NCI-H2107 (cell line): ENCODE measurements at regions not wholly inside any gene's neighbourhood (a gene's known extent, or its start where the extent isn't known, plus 50 kb on each side); places are given as distances from the start of the nearest gene placed in this dataset.

Experiments
- DNase-seq: peaks from one replicate; lab custom pipeline; 2025; lab: John Stamatoyannopoulos, UW

DNA sequence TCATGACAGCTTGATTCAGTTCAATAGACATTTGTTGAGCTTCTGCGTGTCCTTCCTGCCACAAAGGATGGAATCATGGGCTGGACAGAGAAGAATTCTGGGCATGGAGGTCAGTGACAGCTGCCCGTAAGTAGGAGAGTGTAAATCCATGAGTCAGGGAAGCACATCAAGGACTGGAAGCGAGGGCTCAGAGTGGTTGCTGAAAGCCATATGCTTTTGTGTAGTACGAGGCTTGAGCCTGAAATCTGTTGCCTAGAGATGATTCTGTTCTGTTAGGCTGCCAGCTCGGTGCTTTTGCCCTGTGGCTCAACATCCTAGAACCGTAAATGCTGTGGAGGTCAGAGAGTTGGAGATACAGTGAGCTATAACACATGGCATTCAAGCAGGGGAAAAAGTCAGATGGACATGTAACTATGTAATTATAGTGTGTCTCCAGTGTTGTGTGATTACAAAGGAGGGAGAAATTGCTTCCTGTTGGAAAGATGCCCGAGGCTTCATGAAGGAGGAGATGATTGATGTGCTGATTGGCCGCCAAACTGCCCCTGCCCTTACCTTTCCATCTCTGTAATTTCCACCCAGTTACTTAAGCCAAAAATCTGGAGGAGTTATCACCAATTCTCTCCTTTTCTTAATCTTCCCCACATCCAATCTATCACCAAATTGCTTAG lies 92.8 kb upstream of the CACNA1E start:
- DNase-seq: peak; percentile 56

DNA sequence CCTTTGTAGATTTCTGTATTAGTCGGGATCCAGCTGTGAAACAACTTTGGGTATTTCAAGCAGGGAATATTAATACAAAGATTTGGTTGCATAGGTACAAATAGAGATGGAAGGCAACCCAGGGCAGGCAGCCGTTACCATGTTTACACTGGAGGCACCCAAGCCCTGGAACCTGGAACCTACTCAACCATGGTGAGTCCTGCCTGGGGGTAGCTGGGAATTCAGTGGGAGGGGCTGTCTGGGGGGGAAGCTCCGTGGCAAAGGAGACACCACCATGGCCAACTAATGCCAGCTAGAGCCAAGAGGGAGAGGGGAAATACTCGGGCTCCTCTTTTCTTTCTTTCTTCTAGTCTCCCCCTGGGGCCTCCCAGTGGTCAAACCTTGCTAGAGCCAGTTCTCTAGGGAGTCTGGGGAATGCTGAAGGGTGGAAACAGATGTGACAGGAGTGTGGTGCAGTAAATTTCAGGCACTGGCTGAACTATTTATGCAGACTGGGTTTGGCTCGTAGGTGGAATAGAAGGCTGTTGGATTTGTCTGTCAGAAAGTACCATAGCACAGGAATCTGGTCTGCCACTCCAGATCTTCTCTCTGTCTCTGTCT lies 91.9 kb upstream of the CACNA1E start:
- DNase-seq: no peak

DNA sequence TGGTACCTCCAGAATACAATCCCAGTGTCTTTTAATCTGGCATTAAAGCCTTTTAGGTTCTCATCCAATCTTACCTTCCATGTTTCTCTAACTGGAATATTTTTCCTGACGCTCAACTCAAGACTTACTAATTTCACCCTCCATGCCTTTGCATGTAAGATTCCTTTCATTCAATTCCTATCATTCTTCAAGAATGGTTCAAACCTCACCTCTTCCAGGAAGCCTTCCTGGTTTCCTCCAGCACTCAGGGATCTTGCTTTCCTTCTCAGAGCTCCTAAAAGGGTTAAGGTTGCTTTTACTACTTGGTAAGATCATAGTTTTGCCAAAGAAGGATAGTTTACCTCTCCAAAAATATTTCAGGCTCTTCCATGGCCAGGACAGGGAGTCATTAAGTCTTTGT lies 91.2 kb upstream of the CACNA1E start:
- DNase-seq: no peak

DNA sequence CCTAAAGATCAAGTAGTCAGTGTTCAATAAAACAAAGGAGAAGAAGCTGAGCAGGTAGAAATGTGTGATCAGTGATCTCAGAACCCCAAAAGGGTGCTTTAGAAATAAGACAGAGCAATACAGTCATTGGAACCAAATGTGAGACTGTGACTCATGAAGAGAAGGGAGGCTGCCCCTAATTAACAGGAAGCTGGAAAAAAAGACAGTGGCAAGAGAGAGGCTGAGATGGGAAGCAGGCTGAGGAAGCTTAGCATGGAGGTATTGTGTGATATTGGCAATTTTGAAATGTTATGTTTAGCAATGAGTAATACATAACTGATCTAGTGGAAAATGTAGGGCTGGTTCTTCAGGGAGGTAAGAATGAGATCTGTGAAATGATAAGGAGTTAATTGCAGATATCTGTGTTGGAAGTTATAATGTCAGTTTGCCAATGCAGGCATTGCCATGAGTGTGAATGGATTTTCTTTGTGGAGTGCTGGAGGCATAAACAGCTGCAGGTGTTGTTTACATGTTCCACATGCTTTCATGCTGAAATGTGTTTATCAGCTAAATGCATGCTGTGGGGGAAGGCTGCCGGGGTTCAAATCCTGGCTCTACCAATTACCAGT lies 90.6 kb upstream of the CACNA1E start:
- no peak for DNase-seq

DNA sequence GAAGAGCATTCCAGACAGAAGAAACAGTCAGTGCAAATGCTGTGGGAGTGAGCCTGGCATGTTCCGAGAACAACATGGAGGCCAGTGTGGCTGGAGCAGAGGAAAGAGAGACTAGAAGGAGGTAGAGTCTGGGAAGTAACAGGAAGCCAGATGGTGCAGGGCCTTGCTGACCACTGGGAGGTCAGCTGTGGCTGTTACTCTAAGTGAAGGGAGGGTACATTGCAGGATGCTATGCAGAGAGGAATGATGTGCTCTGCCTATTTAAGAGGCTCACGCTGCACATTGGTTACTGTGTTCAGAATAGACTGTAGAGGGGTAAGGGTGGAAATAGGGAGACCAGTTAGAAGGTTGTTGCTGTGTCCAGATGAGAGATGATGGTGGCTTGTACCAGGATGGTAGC lies 88.6 kb upstream of the CACNA1E start:
- DNase-seq: no peak

DNA sequence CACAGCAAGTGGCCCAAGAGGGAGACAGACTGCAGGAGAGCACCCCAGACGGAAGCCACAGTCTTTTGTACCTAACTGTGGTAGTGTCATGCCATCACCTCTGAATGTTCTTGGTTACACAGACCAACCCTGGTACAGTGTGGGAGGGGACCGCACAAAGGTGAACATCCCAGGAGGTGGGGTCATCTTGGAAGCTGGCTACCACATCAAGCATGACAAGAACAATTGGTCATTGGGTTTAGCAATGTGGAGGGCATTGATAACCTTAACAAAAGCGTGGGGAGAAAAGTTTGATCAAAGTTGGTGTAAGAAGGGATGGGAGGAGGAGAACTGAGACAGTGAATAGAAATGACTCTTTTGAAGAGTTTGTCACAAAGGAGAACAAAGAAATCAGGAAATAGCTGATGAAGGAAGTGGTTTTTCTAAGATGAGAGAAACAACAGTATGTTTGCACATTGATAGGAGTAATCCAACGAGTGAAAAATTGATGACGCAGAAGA lies 87.1 kb upstream of the CACNA1E start:
- no peak for DNase-seq

DNA sequence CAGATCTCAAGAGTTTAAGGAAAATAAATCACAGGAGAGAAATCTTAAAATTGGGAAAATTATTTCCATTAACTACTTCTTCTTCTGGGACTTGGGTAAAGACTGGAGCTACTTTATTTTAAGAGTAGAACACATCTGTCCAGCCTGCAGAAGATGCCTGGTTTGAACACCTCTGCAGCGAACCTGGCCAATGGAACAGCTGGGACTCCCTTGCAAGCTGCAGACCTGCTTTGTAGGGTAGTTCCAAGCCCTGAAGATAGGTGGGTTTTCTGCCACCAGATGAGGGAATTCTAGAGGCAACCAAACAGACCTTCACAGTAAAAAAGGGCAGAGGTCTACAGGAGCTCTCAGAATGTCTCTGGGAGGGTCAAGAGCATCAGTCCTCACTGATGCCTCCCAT lies 86.5 kb upstream of the CACNA1E start:
- no peak for DNase-seq

DNA sequence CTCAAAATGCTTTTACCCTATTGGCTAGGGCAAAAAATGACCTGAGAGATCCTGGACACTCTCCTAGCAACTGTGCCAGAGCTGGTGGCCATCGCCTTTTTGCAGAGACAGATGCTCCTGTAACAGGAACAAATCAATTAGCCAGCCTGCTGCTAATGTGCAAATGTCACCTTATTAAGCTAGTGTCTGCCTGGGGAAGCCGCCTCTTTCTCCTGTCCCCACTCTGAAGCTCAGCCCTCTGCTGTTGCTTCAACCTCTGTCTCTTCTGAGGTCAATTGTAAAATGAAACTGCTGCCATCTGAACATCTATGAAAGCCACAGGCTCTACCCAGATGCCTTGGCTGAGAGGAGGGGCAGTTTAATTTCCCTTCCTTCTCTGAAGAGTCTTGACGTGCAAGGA lies 85.5 kb upstream of the CACNA1E start:
- DNase-seq: no peak

DNA sequence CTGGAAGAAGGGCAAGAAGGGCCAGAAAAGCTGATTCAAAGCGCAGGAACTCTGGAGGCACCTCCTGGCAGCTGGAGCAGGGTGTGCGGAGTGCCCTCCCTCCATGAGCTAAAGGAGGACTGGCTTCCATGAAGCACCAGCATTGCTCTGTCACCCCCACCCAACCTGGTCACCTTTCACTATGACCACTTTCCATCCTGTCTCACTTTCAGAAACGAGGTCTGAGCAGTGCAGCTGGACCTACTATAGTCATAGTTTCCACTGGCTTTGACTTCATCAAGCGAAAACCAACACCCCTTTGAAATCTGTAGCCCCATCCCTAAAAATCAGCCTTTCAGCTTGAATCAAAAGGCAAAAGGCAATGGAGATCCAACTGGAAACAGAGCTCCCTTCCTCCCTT lies 84.8 kb upstream of the CACNA1E start:
- no peak for DNase-seq

DNA sequence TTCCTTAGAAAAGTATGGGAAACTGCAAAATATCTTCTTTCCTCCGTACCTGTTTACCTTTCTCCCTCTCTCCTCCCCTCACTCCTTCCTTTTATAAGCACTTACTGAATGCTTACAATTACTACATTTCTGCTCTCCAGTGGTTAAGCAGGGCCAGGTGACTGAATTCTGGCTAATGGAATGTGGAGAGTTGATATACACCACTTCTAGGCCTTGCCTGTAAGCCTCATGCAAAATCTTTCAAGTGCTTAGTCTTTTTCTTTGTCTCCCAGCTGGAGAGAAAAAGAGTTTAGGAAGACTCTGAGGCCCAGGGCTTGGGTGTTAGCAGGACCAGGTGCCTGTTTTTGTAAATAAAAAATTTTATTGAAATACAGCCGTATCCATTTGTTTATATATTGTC lies 77.7 kb upstream of the CACNA1E start:
- DNase-seq: no peak

DNA sequence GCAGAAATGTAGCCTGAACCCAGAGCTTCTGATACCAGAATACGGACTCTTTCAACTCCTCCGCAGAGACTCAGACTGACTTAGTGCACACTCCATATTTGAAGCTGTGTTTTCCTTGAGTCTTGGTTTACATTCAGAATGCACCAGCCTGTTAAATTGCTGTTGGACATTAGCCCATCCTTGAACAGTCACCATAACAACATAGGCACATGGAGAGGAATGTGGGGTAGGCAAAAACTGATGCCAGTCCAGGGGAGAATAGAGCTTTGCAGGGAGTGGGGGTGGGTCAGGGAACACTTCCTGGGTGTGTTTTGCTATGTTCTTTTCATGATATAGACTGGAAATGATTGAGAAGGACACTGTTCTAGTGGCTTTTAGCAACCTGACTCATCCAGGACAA lies 76.3 kb upstream of the CACNA1E start:
- no peak for DNase-seq

DNA sequence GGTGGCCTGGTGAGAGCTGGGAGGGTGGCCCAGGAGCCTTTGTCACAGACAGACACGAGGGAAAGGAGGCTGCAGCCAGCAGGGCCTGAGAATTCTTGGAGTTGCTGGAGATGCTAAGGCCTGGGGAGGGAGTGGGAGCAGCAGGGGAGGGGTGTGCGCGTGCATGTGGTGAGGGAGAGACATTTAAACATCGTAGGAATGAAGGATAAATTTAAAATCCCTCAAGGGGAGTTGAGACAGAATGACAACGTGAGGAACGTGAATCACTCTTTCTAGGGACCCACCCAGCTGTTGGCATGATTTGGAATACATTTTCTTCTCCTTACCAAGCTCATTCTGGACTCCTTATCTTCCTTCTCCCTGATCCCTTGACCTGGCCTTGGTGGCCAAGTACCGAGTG lies 73.3 kb upstream of the CACNA1E start:
- DNase-seq: no peak

DNA sequence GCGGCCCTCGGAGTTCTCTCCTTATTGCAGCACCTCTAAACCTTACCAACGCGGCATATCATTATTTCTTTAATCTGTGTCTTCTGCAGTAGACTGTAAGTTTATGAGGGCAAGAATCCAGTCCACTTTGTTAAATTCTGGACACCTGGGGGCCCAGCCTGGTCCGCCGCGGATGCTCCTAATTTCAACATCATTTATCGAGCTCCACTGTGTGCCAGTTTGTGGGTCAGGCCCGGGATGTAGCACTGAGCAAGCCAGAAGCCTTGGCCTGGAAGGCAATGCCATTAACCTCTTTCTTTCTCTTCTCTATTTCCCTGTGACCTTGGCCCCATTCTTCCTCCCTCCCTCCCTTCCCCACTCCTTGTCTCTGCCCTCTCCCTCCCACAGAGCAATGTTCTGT lies 70.6 kb upstream of the CACNA1E start:
- no peak for DNase-seq

DNA sequence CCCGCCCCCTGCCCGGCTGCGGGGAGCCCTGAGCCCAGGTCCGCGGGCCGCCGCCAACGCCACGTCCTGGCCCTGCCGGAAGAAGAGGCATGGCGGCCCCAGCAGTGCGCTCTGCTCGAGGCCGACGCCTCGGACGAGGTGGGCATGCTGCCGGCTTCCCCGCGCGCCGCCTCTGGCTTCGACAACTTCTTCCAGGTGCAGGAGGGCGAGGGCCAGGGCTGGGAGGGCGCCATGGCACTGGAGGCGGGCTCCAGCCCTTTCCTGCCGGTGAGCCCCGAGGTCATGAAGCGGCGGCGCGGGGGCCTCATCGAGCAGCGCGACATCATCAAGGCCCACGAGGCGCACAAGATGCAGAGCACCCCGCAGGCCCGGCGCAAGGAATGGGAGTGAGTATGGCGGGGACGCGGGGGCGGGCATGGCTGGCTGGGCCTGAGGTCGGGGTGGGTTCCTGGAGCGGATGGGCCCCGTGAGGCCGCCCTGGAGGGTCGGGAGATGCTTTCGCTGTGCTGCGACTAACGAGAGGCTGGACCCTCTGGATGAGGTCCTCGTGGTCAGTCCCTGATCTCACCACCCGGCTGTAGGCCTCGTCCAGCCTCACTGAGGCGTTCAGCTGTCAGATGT lies 70.0 kb upstream of the CACNA1E start:
- DNase-seq: no peak

DNA sequence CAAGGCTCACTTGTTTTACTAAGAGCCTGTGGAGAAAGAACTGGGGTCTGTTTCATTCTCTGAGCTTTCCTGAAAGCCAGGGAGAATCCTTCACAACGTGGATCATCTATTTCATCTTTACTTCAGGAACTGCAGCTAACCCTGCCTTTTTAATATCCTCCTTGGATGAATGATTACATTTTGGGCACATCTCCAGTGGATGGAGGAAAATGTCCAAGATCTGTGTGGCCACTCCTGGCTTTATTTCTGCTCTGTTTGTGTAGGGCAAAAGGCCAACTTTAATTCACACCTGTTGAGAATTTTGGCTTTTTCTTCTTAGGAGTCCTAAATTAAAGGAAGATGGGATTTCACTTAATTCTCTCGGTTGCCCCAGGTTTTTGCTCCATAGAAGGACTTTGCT lies 69.5 kb upstream of the CACNA1E start:
- no peak for DNase-seq

DNA sequence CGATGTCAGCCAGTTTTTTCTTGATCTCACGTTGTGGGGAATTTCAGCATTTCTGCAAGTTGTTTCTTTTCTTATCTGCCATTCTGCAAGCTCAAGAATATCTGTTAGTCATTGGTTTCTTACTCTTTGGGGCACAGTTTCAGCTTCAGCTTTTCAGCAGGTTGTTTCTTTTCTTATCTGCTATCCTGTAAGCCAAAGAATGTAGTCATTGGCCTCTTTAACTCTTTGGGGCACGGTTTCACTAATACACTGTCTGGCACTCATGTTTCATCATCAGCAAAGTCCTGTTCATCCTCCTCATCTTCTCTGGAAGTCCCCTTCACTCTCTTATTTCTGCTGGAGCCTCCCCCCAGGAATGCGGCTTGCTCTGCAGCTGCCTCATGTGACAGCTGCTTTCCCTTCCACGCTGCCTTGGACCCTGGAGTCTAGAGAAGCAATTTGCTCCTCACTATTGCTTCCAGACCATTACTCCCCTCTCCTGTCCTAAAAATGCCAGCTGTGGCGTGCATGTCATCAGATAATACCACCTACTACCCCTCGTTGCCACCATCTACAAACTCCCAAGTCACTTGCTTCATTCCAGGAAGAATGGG lies 67.0 kb upstream of the CACNA1E start:
- DNase-seq: no peak

DNA sequence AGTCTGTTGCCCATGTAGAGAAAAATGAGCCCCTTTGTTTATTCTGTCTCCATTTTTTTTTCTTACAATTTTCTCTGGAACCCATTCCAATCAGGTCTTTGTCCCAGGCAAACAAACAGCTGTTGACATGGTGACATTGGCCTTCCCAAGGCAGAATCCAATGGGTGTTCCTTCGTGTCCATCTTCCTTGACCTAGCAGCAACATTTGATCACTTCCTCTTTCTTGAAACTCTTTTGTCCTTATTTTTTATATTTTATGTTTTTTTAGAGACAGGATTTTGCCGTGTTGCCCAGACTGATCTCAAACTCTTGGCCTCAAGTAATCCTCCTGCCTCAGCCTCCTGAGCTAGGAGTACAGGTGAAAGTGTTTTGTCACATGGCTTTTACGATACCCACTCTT lies 65.4 kb upstream of the CACNA1E start:
- no peak for DNase-seq

DNA sequence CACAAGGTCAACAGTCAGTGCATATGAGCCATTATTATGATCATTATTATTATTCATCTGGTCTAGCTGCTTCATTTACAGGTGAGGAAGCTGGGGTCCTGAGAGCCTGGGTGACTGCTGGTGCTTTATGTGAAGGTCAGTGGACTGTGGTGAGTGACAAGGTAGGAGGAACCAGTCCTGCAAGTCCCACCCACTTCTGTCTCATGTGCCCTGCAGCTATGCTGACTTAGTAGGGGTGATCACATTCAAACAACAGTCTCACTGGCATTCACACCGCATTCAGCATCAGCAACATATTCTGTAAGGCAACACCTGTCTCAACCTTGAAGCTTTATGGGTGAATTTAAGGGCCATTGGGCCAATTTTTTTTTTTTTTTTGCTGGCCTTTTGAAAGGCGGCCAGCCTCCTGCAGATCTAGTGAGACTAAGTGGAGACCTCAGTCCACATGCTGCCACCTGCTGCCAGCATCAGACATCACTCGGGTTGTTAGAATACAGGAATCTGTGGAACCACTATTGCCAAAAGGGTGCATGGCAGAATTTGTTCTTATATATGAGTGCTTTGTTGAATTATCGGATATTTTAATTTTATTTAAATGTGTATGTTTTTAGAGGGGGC lies 59.9 kb upstream of the CACNA1E start:
- DNase-seq: peak; percentile 59

DNA sequence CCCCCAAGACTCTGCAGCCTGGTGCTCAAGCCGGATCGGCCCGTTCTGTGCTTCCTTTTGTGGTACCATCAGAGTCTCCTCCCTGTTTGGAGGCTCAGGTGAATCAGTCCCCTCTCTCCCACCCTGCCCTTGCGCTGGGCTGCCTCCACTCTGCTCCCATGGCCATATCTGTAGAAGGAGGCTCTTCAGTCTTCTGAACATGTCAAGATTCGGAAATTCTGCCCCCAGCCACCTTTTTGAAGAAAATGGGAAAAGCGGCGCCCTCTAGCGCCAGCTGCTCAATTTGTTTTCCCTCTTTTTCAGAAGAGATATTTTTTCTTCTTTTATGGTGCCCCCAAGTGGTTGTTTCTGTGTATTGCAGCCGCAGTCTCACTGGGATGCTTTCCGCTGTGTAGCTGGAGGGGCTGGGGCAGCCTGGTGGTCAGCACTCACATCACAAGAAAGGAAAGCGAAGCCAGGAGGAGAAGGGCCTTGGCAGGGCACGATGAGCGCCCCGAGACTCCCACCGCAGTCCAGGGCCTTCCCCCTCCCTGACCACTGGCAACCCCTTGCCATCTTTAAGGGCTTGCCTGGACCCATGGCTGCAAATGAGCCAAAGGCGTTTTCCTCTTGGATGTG lies 58.4 kb upstream of the CACNA1E start:
- peak; percentile 88 for DNase-seq

DNA sequence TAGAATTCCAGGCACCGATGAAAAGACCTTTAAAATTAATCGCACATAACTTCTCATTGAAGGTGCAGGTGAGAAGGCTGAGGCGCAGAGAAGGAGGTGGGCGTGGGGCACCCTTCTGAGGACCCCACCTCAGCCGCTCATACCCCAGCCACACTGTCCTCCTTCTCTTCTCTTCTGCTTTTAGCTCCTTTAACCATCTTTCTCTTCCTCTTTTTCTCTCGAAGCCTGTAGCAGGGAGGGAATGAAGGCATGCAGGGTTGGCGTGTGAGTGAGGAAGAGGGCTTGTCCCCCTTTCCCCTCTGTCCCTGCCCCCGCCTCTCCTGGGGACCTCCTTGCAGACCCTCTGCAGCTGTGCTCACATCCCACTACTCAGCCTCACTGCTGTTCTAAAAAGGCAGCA lies 57.8 kb upstream of the CACNA1E start:
- no peak for DNase-seq

DNA sequence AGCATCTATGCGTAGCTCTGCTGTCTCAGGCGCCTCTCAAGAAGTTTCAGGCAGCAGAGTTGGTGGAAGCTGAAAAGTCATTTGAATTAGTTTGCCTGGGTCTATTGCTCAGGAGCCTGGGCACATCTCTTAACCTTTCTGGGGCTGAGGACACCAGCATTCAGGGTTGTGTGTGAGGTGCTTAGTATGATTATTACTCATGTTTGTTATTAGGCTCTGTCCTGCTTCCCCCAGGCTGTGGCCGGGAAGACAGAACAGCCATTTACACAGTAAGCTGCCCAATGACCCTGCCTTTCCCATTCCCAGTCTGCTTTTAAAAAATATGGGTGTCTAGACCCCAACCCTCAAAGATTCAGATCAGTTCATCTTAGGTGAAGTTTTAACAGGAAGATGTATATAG lies 53.9 kb upstream of the CACNA1E start:
- no peak for DNase-seq
